ENCODE measurements at regions not wholly inside any gene's neighbourhood (a gene's known extent, or its start where the extent isn't known, plus 50 kb on each side); places are given as distances from the start of the nearest gene placed in this dataset.

DNA sequence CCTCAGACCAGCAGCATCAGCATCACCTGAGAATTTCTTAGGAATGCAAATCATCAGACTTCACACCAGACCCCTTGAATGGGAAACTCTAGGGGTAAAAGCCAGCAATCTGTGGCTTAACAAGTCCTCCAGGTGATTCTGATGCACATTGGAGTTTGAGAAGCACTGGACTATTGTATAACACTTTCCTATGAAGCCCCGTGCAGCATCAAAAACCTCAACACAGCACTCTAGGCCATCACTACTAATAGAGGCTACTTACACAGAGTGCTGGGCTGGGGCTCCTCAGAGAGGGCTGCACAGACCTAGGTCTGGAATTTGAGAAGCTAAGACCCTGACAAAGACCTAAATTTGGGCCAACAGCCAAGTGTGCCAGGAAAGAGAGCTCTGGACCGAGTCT is 95.7 kb upstream of the ARAP3 start:
- Histone ChIP-seq H3K18ac (ENCODE audit: extremely low read depth, low read length) (no peak overlapping the region), H3K23me2 (ENCODE audit: low read depth, low read length) (no peaks in the 10 kb centered on the region; the same call in 1 of the 2 replicates), H4K8ac (ENCODE audit: extremely low read depth, insufficient read depth, low read length) (no peak overlapping the region), H3K56ac (replicated peaks; ENCODE audit: insufficient read length, low read depth, low read length) (no peak overlapping the region), H2BK12ac (ENCODE audit: low read depth, low read length) (0 out of 2 replicates have a peak overlapping the region, but pooled peaks have one; percentile 14), H3K4me2 (ENCODE audit: insufficient read depth in 1 of 2, low read depth in 2 of 2, low read length in 2 of 2) (no peak overlapping the region), H4K20me1 (replicated peaks in 1 of 2; ENCODE audit: control insufficient read depth in 1 of 2, insufficient read depth in 2 of 2, low read length in 2 of 2) (no peaks in the 10 kb centered on the region), H3K9ac (replicated peaks in 1 of 4; ENCODE audit: extremely low read depth in 1 of 4, low read depth in 3 of 4, low read length in 3 of 4) (no peak overlapping the region), H3K4me1 (replicated peaks in 1 of 4; ENCODE audit: control insufficient read depth in 3 of 4, insufficient read depth in 4 of 4, low read length in 3 of 4) (peaks cover 0 to 10% (median 6%) of the 10 kb centered on the region in 4 experiments; a peak in 6 of 7 replicates), H3K14ac (ENCODE audit: insufficient read length) (no peak overlapping the region), H3K27me3 (replicated peaks in 1 of 4; ENCODE audit: control insufficient read depth in 3 of 4, extremely low read depth in 1 of 4, insufficient read depth in 3 of 4, low read length in 3 of 4) (no peaks in the 10 kb centered on the region), H2BK15ac (ENCODE audit: low read length) (0 out of 2 replicates have a peak overlapping the region, but pooled peaks have one; percentile 46), H3K4ac (replicated peaks; ENCODE audit: insufficient read length, low read depth, low read length) (no peak overlapping the region), H4K91ac (replicated peaks; ENCODE audit: insufficient read length, low read length) (no peak overlapping the region), H3K27ac (ENCODE audit: low read depth, low read length) (no peak overlapping the region), H3K79me1 (ENCODE audit: low read depth, low read length) (no peaks in the 10 kb centered on the region; the same call in 1 of the 2 replicates), H3K36me3 (ENCODE audit: control insufficient read depth in 2 of 4, insufficient read depth in 4 of 4, low read length in 3 of 4) (no peaks in the 10 kb centered on the region), H2BK20ac (ENCODE audit: low read length) (no peak overlapping the region), H3K23ac (ENCODE audit: insufficient read length) (no peak overlapping the region), H4K5ac (ENCODE audit: insufficient read length, low read depth, low read length) (no peak overlapping the region), H3K4me3 (ENCODE audit: extremely low read depth in 1 of 4, insufficient read depth in 2 of 4, low read depth in 3 of 4, low read length in 4 of 4) (no peak overlapping the region), H2AK5ac (ENCODE audit: low read depth, low read length) (no peak overlapping the region), H2AFZ (ENCODE audit: low read length) (no peak overlapping the region), H2BK120ac (replicated peaks; ENCODE audit: low read depth, low read length) (no peak overlapping the region), H3K9me3 (ENCODE audit: insufficient read depth in 2 of 2, low read depth in 1 of 2, low read length in 1 of 2) (no peaks in the 10 kb centered on the region), H2BK5ac (ENCODE audit: low read depth, low read length) (no peak overlapping the region), H3K79me2 (ENCODE audit: control insufficient read depth in 1 of 2, insufficient read depth in 2 of 2, low read length in 2 of 2) (no peaks in the 10 kb centered on the region)
- FAIRE-seq (no peak), DNase-seq (ENCODE audit: low read depth in 1 of 2, low spot score in 2 of 2) (no peak)
- TF ChIP-seq BRCA1 (IDR thresholded peaks at IDR 0.05; ENCODE audit: low read depth, low read length) (no peak), SIRT6 (IDR thresholded peaks at IDR 0.05; ENCODE audit: low read length) (no peak), EZH2 (IDR thresholded peaks at IDR 0.05; ENCODE audit: low read depth, low read length, severe bottlenecking) (no peak)
- TF ChIP-seq, protein P1, sequence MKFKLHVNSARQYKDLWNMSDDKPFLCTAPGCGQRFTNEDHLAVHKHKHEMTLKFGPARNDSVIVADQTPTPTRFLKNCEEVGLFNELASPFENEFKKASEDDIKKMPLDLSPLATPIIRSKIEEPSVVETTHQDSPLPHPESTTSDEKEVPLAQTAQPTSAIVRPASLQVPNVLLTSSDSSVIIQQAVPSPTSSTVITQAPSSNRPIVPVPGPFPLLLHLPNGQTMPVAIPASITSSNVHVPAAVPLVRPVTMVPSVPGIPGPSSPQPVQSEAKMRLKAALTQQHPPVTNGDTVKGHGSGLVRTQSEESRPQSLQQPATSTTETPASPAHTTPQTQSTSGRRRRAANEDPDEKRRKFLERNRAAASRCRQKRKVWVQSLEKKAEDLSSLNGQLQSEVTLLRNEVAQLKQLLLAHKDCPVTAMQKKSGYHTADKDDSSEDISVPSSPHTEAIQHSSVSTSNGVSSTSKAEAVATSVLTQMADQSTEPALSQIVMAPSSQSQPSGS (IDR thresholded peaks at IDR 0.05; ENCODE audit: low read length): no peak
- CTCF ChIA-PET (ENCODE audit: partially characterized antibody): interaction anchor here (0.6 to 7.4 kb wide), 10 partner anchors 13 to 326 kb away, joined by 3 to 54 read pairs (median 12); partner anchors contain the start of gene PCDH1
- WGBS, 2 experiments (ENCODE audit: extremely low coverage in 1 of 2, insufficient coverage in 1 of 2, insufficient read length in 1 of 2, insufficient replicate concordance in 2 of 2, low coverage in 1 of 2, low lambda C conversion rate in 2 of 2, missing lambda C conversion rate in 1 of 2): 92% methylated on average over 2 of the region's 2 CpGs; no CpG with 5 or more reads in 1 of the 2 experiments
- POLR2A ChIA-PET (ENCODE audit: partially characterized antibody): interaction anchor here (0.6 to 1.7 kb wide), 3 partner anchors 10 to 21 kb away, joined by 3 to 4 read pairs (median 3); no protein-coding TSS in a partner anchor

All from H1 (cell line).